ENCODE measurements at regions not wholly inside any gene's neighbourhood (a gene's known extent, or its start where the extent isn't known, plus 50 kb on each side); places are given as distances from the start of the nearest gene placed in this dataset.

GRCh38 chr17:77343031-77343800, 202.4 kb downstream of the SEC14L1 start:
- no peak overlapping the region for H3K23ac ChIP-seq (ENCODE audit: insufficient read length)
- DNase-seq (ENCODE audit: low read depth in 1 of 2, low spot score in 2 of 2) = no peak
- WGBS, 2 experiments (ENCODE audit: extremely low coverage in 1 of 2, insufficient coverage in 1 of 2, insufficient read length in 1 of 2, insufficient replicate concordance in 2 of 2, low coverage in 1 of 2, low lambda C conversion rate in 2 of 2, missing lambda C conversion rate in 1 of 2) = 92% methylated on average over 7 of the region's 7 CpGs; no CpG with 5 or more reads in 1 of the 2 experiments
- H3K79me1 ChIP-seq (ENCODE audit: low read depth, low read length) = peaks cover 3% of the 10 kb centered on the region; the same call in 1 of the 2 replicates
- H2BK12ac ChIP-seq (ENCODE audit: low read depth, low read length) = no peak overlapping the region
- no peaks in the 10 kb centered on the region for H4K20me1 ChIP-seq (replicated peaks in 1 of 2; ENCODE audit: control insufficient read depth in 1 of 2, insufficient read depth in 2 of 2, low read length in 2 of 2)
- POLR2A ChIA-PET (ENCODE audit: partially characterized antibody) = interaction anchor here (1.0 to 1.1 kb wide), 2 partner anchors 12 to 16 kb away, joined by 3 read pairs; no protein-coding TSS in a partner anchor
- CTCF ChIA-PET (ENCODE audit: partially characterized antibody) = interaction anchor here (1.3 kb wide), 1 partner anchor 67 kb away, joined by 3 read pairs; no protein-coding TSS in a partner anchor
- no peaks in the 10 kb centered on the region; a peak in 2 of 8 replicates for H3K36me3 ChIP-seq (ENCODE audit: control insufficient read depth in 2 of 4, insufficient read depth in 4 of 4, low read length in 3 of 4)
- no peaks in the 10 kb centered on the region for H3K4me1 ChIP-seq (replicated peaks in 1 of 4; ENCODE audit: control insufficient read depth in 3 of 4, insufficient read depth in 4 of 4, low read length in 3 of 4)
- TF ChIP-seq SIRT6 (IDR thresholded peaks at IDR 0.05; ENCODE audit: low read length) (no peak), POLR2AphosphoS5 (IDR thresholded peaks at IDR 0.05; ENCODE audit: low read depth, low read length) (no peak), CTBP2 (IDR thresholded peaks at IDR 0.05; ENCODE audit: borderline replicate concordance, insufficient read depth, insufficient read length, low read length) (no peak), POLR2A (IDR thresholded peaks at IDR 0.05; ENCODE audit: control extremely low read depth in 1 of 2, low read depth in 2 of 2, low read length in 2 of 2) (no peak), SP1 (IDR thresholded peaks at IDR 0.05; ENCODE audit: low read depth, low read length) (no peak), BRCA1 (IDR thresholded peaks at IDR 0.05; ENCODE audit: low read depth, low read length) (no peak), HDAC2 (IDR thresholded peaks at IDR 0.05; ENCODE audit: borderline replicate concordance in 1 of 2, low read depth in 2 of 2, low read length in 2 of 2) (no peak), HDAC6 (IDR thresholded peaks at IDR 0.05; ENCODE audit: low read depth, low read length) (no peak), NRF1 (IDR thresholded peaks at IDR 0.05; ENCODE audit: low read depth, low read length) (no peak), SUZ12 (IDR thresholded peaks at IDR 0.05; ENCODE audit: low read length) (no peak), ATF2 (IDR thresholded peaks at IDR 0.05; ENCODE audit: low read length) (no peak), KDM5A (IDR thresholded peaks at IDR 0.05; ENCODE audit: low read length) (no peak)
- H3K27ac ChIP-seq (ENCODE audit: low read depth, low read length) = no peak overlapping the region
- H3K79me2 ChIP-seq (ENCODE audit: control insufficient read depth in 1 of 2, insufficient read depth in 2 of 2, low read length in 2 of 2) = no peaks in the 10 kb centered on the region
- H4K8ac ChIP-seq (ENCODE audit: extremely low read depth, insufficient read depth, low read length) = no peak overlapping the region
- H2BK5ac ChIP-seq (ENCODE audit: low read depth, low read length) = no peak overlapping the region
- no peak overlapping the region for H4K5ac ChIP-seq (ENCODE audit: insufficient read length, low read depth, low read length)
- no peak overlapping the region for H2AFZ ChIP-seq (ENCODE audit: low read length)
- peaks cover 0 to 5% of the 10 kb centered on the region in 2 experiments; a peak in 2 of 4 replicates for H3K9me3 ChIP-seq (ENCODE audit: insufficient read depth in 2 of 2, low read depth in 1 of 2, low read length in 1 of 2)
- H3K4ac ChIP-seq (replicated peaks; ENCODE audit: insufficient read length, low read depth, low read length) = no peak overlapping the region
- H2AK5ac ChIP-seq (ENCODE audit: low read depth, low read length) = no peak overlapping the region
- no peaks in the 10 kb centered on the region for H3K27me3 ChIP-seq (replicated peaks in 1 of 4; ENCODE audit: control insufficient read depth in 3 of 4, extremely low read depth in 1 of 4, insufficient read depth in 3 of 4, low read length in 3 of 4)
- no peak overlapping the region for H3K18ac ChIP-seq (ENCODE audit: extremely low read depth, low read length)
- no peak overlapping the region for H3K56ac ChIP-seq (replicated peaks; ENCODE audit: insufficient read length, low read depth, low read length)
- H3K23me2 ChIP-seq (ENCODE audit: low read depth, low read length) = no peaks in the 10 kb centered on the region
- no peak overlapping the region for H4K91ac ChIP-seq (replicated peaks; ENCODE audit: insufficient read length, low read length)
- no peak overlapping the region for H2BK120ac ChIP-seq (replicated peaks; ENCODE audit: low read depth, low read length)
- no peak overlapping the region for H3K4me3 ChIP-seq (ENCODE audit: extremely low read depth in 1 of 4, insufficient read depth in 2 of 4, low read depth in 3 of 4, low read length in 4 of 4)
- no peak overlapping the region for H3K9ac ChIP-seq (replicated peaks in 1 of 4; ENCODE audit: extremely low read depth in 1 of 4, low read depth in 3 of 4, low read length in 3 of 4)
- no peak for FAIRE-seq
- H2BK15ac ChIP-seq (ENCODE audit: low read length) = no peak overlapping the region
- H3K14ac ChIP-seq (ENCODE audit: insufficient read length) = no peak overlapping the region
- no peak overlapping the region for H2BK20ac ChIP-seq (ENCODE audit: low read length)
- H3K4me2 ChIP-seq (ENCODE audit: insufficient read depth in 1 of 2, low read depth in 2 of 2, low read length in 2 of 2) = no peak overlapping the region
